Mesothelial cell of epicardium (in vitro differentiated cells): ENCODE measurements at regions not wholly inside any gene's neighbourhood (a gene's known extent, or its start where the extent isn't known, plus 50 kb on each side); places are given as distances from the start of the nearest gene placed in this dataset.

Experiments used
- DNase-seq, 2 experiments: peaks; one replicate each; pipeline ENCODE4 v3.0.0; 2021; ENCODE audit warnings: low spot score in 2 of 2; ENCODE audit not compliant: unreplicated experiment in 2 of 2
- H3K27ac Mint-ChIP-seq: 2 replicates; pipeline ENCODE4 v1.8.0; 2021; ENCODE audit warnings: mixed read lengths
- H3K27me3 Mint-ChIP-seq: 2 replicates; pipeline ENCODE4 v1.8.0; 2021; ENCODE audit warnings: low read depth, mixed read lengths
- H3K36me3 Mint-ChIP-seq: 2 replicates; pipeline ENCODE4 v1.8.0; 2021; ENCODE audit warnings: mixed read lengths
- H3K4me1 Mint-ChIP-seq: 2 replicates; pipeline ENCODE4 v1.8.0; 2021; ENCODE audit warnings: mixed read lengths
- H3K4me3 Mint-ChIP-seq: 2 replicates; pipeline ENCODE4 v1.8.0; 2021; ENCODE audit warnings: mild to moderate bottlenecking, moderate library complexity, mixed read lengths
- H3K9me3 Mint-ChIP-seq: 2 replicates; pipeline ENCODE4 v1.8.0; 2021; ENCODE audit warnings: mixed read lengths
- CTCF ChIP-seq: fragments of 200-600 bp; sonication (generic); IDR thresholded peaks from one replicate; pipeline ENCODE4 v1.5.0; 2021; ENCODE audit warnings: antibody characterized with exemption; ENCODE audit not compliant: unreplicated experiment

GRCh38 chr3:148184798-148185197 lies 512.9 kb upstream of the AGTR1 start:
- Mint-ChIP-seq H3K4me1 (no peaks in the 10 kb centered on the region), H3K36me3 (no peaks in the 10 kb centered on the region)
- DNase-seq: no peak

GRCh38 chr3:148186881-148187280 lies 510.8 kb upstream of the AGTR1 start:
- no peaks in the 10 kb centered on the region for H3K9me3 Mint-ChIP-seq
- DNase-seq: no peak
- no peak for TF ChIP-seq CTCF
- H3K27me3 Mint-ChIP-seq: no peaks in the 10 kb centered on the region
- no peak overlapping the region for H3K4me3 Mint-ChIP-seq
- no peak overlapping the region for H3K27ac Mint-ChIP-seq
- no peaks in the 10 kb centered on the region for H3K36me3 Mint-ChIP-seq
- no peaks in the 10 kb centered on the region for H3K4me1 Mint-ChIP-seq

More at GRCh38 chr3:148184798-148185197, 512.9 kb upstream of the AGTR1 start:
- no peak for TF ChIP-seq CTCF
- Mint-ChIP-seq H3K27me3 (no peaks in the 10 kb centered on the region), H3K4me3 (no peak overlapping the region), H3K27ac (no peak overlapping the region), H3K9me3 (no peaks in the 10 kb centered on the region)

DNA sequence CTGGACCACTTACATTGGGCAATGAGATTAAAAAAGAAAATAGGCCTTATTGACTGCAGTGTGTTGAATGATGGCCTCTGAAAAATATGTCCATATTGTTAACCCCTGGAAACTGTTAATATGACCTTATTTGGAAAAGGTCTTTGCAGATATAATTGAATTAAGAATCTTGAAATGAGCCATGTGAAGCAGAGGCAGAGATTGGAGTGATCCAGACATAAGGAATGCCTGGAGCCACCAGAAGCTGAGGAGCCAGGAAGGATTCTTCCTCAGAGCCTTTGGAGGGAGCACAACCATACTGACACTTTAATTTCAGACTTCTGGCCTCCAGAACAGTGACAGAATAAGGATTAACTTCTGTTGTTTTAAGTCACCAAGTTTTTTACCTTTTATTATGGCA lies 510.4 kb upstream of the AGTR1 start:
- TF ChIP-seq CTCF: no peak
- no peaks in the 10 kb centered on the region for H3K4me1 Mint-ChIP-seq
- no peak overlapping the region for H3K27ac Mint-ChIP-seq
- no peaks in the 10 kb centered on the region for H3K36me3 Mint-ChIP-seq
- no peak overlapping the region for H3K4me3 Mint-ChIP-seq
- no peaks in the 10 kb centered on the region for H3K27me3 Mint-ChIP-seq
- DNase-seq: no peak
- no peaks in the 10 kb centered on the region for H3K9me3 Mint-ChIP-seq

DNA sequence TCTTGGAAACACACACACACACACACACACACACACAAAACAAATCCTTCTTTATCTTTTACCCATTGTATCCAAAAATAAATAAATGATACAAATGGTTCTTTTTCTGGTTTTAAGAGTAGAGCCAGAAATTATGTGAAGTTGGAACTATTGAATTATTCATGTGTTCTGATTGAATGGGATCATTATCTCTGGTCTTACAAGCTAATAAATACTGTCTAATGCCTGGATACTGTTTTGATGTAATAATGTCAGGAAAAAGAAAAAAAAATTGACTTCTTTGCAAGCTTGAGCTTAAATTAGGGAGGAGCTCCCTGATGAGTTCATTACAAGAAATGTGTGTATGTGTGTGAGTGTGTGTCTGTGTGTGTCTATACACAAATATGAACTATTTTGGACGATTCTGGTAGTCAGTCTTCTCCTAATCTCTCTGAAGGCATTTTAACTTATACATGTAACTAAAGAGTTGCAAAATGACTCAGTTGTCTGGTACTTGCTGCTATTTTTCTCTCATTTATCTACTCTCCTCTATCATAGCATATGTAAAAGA lies 507.2 kb upstream of the AGTR1 start:
- no peak overlapping the region for H3K27ac Mint-ChIP-seq
- H3K36me3 Mint-ChIP-seq: no peaks in the 10 kb centered on the region
- no peaks in the 10 kb centered on the region for H3K27me3 Mint-ChIP-seq
- no peak overlapping the region for H3K4me3 Mint-ChIP-seq
- no peak for TF ChIP-seq CTCF
- no peaks in the 10 kb centered on the region for H3K9me3 Mint-ChIP-seq
- no peak for DNase-seq
- no peaks in the 10 kb centered on the region for H3K4me1 Mint-ChIP-seq

DNA sequence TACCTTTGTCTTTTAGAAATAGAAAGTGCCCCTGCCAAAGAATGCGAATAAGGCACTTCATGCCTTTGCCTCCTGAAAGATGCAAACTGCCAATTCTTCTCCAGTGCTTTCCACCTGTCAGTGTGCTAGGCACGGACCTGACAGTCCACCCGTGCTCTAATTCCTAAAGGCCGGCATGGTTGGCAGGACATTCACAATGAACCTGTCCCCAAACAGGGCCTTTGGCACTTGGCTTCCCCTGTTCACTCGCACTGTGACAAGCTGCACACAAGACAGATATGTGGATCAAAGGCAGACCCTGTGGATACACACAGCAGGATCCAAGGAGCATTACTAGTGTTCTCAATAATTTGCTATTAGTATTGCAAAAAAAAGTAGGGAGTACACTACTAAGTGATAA lies 505.7 kb upstream of the AGTR1 start:
- Mint-ChIP-seq H3K4me1 (no peaks in the 10 kb centered on the region), H3K27ac (no peak overlapping the region), H3K27me3 (no peaks in the 10 kb centered on the region), H3K36me3 (no peaks in the 10 kb centered on the region), H3K9me3 (peaks cover 4% of the 10 kb centered on the region), H3K4me3 (no peak overlapping the region)
- DNase-seq: no peak
- no peak for TF ChIP-seq CTCF

GRCh38 chr3:148197061-148197460 lies 500.6 kb upstream of the AGTR1 start:
- Mint-ChIP-seq H3K9me3 (peaks cover 8% of the 10 kb centered on the region), H3K27ac (no peak overlapping the region), H3K36me3 (no peaks in the 10 kb centered on the region), H3K27me3 (peaks cover 2% of the 10 kb centered on the region), H3K4me1 (no peaks in the 10 kb centered on the region), H3K4me3 (no peak overlapping the region)
- no peak for TF ChIP-seq CTCF
- no peak for DNase-seq
